ENCODE measurements at regions not wholly inside any gene's neighbourhood (a gene's known extent, or its start where the extent isn't known, plus 50 kb on each side); places are given as distances from the start of the nearest gene placed in this dataset.

- Histone ChIP-seq H3K4me2 (ENCODE audit: insufficient read depth, low read length) (no peak overlapping the region), H3K36me3 (ENCODE audit: insufficient read depth, low read length) (no peaks in the 10 kb centered on the region), H3K4me3 (ENCODE audit: insufficient read depth, low read length) (no peak overlapping the region), H2AFZ (ENCODE audit: low read length) (no peak overlapping the region), H3K79me2 (ENCODE audit: insufficient read depth, low read length) (no peaks in the 10 kb centered on the region), H3K9me3 (ENCODE audit: low read depth, low read length) (no peaks in the 10 kb centered on the region), H3K4me1 (ENCODE audit: insufficient read depth, low read length) (peaks cover 4% of the 10 kb centered on the region), H4K20me1 (ENCODE audit: insufficient read depth, low read length) (no peaks in the 10 kb centered on the region), H3K27ac (ENCODE audit: low read depth, low read length) (no peak overlapping the region), H3K27me3 (ENCODE audit: insufficient read depth, low read length) (no peaks in the 10 kb centered on the region)
- no peak for DNase-seq (ENCODE audit: insufficient read length, low spot score, missing footprints)
- no peak for TF ChIP-seq CTCF (IDR thresholded peaks at IDR 0.05; ENCODE audit: extremely low read depth, low read depth, low read length)
Observed at GRCh38 chr1:222890716-222891115, 75.9 kb downstream of the DISP1 start.

GRCh38 chr1:222891578-222891977, 76.7 kb downstream of the DISP1 start:
- DNase-seq (ENCODE audit: insufficient read length, low spot score, missing footprints): no peak
- H3K36me3 ChIP-seq (ENCODE audit: insufficient read depth, low read length): no peaks in the 10 kb centered on the region
- peak overlapping the region; percentile 6 for H3K27ac ChIP-seq (ENCODE audit: low read depth, low read length)
- no peak overlapping the region for H2AFZ ChIP-seq (ENCODE audit: low read length)
- no peak for TF ChIP-seq CTCF (IDR thresholded peaks at IDR 0.05; ENCODE audit: extremely low read depth, low read depth, low read length)
- no peaks in the 10 kb centered on the region for H3K9me3 ChIP-seq (ENCODE audit: low read depth, low read length)
- peaks cover 6% of the 10 kb centered on the region for H3K4me1 ChIP-seq (ENCODE audit: insufficient read depth, low read length)
- no peaks in the 10 kb centered on the region for H3K27me3 ChIP-seq (ENCODE audit: insufficient read depth, low read length)
- no peaks in the 10 kb centered on the region for H4K20me1 ChIP-seq (ENCODE audit: insufficient read depth, low read length)
- H3K4me3 ChIP-seq (ENCODE audit: insufficient read depth, low read length): no peak overlapping the region
- H3K4me2 ChIP-seq (ENCODE audit: insufficient read depth, low read length): no peak overlapping the region
- no peaks in the 10 kb centered on the region for H3K79me2 ChIP-seq (ENCODE audit: insufficient read depth, low read length)

GRCh38 chr1:222892137-222892769, 77.4 kb downstream of the DISP1 start:
- DNase-seq (ENCODE audit: insufficient read length, low spot score, missing footprints): no peak
- no peak for TF ChIP-seq CTCF (IDR thresholded peaks at IDR 0.05; ENCODE audit: extremely low read depth, low read depth, low read length)
- H3K27me3 ChIP-seq (ENCODE audit: insufficient read depth, low read length): no peaks in the 10 kb centered on the region
- H3K79me2 ChIP-seq (ENCODE audit: insufficient read depth, low read length): no peaks in the 10 kb centered on the region
- no peaks in the 10 kb centered on the region for H3K36me3 ChIP-seq (ENCODE audit: insufficient read depth, low read length)
- no peak overlapping the region for H3K4me2 ChIP-seq (ENCODE audit: insufficient read depth, low read length)
- H3K4me1 ChIP-seq (ENCODE audit: insufficient read depth, low read length): peaks cover 12% of the 10 kb centered on the region
- no peaks in the 10 kb centered on the region for H3K9me3 ChIP-seq (ENCODE audit: low read depth, low read length)
- peak overlapping the region; percentile 6 for H3K27ac ChIP-seq (ENCODE audit: low read depth, low read length)
- H2AFZ ChIP-seq (ENCODE audit: low read length): no peak overlapping the region
- H3K4me3 ChIP-seq (ENCODE audit: insufficient read depth, low read length): no peak overlapping the region
- H4K20me1 ChIP-seq (ENCODE audit: insufficient read depth, low read length): no peaks in the 10 kb centered on the region

GRCh38 chr1:222893255-222893654, 78.4 kb downstream of the DISP1 start:
- Histone ChIP-seq H3K79me2 (ENCODE audit: insufficient read depth, low read length) (no peaks in the 10 kb centered on the region), H3K4me2 (ENCODE audit: insufficient read depth, low read length) (no peak overlapping the region), H3K27me3 (ENCODE audit: insufficient read depth, low read length) (no peaks in the 10 kb centered on the region), H3K9me3 (ENCODE audit: low read depth, low read length) (no peaks in the 10 kb centered on the region), H3K27ac (ENCODE audit: low read depth, low read length) (no peak overlapping the region), H3K4me3 (ENCODE audit: insufficient read depth, low read length) (no peak overlapping the region), H3K36me3 (ENCODE audit: insufficient read depth, low read length) (no peaks in the 10 kb centered on the region), H3K4me1 (ENCODE audit: insufficient read depth, low read length) (peaks cover 21% of the 10 kb centered on the region), H2AFZ (ENCODE audit: low read length) (no peak overlapping the region), H4K20me1 (ENCODE audit: insufficient read depth, low read length) (no peaks in the 10 kb centered on the region)
- no peak for TF ChIP-seq CTCF (IDR thresholded peaks at IDR 0.05; ENCODE audit: extremely low read depth, low read depth, low read length)
- DNase-seq (ENCODE audit: insufficient read length, low spot score, missing footprints): no peak
